ENCODE measurements at regions not wholly inside any gene's neighbourhood (a gene's known extent, or its start where the extent isn't known, plus 50 kb on each side); places are given as distances from the start of the nearest gene placed in this dataset.

DNA sequence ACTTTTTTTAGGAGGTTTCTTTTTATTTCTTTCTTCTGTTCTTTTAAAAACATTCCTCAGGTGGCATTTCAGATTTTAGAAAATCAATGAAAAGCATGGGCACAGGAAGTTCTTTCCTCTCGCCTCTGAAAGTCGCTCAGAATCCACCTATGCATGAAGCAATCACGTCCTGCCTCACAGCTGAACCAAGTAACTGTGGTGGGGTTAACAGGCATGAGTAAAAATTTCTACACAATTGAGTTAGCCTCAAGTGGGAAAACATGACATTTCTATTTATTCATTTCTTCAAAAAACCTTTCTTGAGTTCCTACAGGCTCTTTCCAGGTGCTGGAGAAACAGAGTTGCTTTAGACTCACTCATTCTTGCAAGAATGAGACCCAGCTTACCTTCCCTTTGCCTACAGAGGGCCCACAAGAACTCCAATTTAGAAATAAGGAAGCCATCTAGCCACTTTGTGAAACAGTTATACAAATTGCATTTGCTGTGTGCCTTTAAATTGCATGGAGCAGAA lies 508.9 kb upstream of the PKN2 start:
- H3K36me3 ChIP-seq (ENCODE audit: insufficient read depth, low read length): no peaks in the 10 kb centered on the region

DNA sequence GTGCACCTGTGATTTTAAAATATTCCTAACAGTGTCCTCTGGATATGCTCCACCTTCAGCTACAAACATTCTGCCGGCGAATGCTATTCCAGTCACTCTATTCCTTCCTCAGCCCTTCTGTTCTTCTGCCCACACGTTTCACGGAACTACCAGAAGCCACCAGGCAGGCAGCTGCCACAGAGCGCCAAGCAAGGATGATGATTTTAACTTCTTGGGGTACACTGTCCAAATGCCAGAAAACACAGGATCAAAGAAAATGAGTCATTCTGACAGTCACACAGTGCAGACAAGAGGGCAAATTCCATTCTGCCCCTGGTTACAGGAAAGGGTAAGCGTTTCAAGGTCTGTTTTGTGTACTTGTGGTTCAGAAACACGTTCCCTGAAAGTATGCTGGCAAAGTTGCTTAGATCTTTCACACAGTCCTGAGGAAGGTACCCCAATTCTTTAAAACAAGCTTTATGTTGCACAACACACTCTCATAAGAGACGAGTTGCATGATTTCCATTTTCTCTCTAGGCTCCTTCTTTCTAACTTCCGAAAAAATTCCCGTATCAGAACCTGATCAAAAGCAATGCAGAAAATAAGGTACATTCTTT lies 508.3 kb upstream of the PKN2 start:
- H3K4me1 Mint-ChIP-seq: no peaks in the 10 kb centered on the region
- H3K36me3 Mint-ChIP-seq: no peaks in the 10 kb centered on the region
- H3K36me3 ChIP-seq (ENCODE audit: insufficient read depth, low read length): no peaks in the 10 kb centered on the region
- H3K4me3 ChIP-seq (ENCODE audit: low read length): no peak overlapping the region
- no peaks in the 10 kb centered on the region for H3K4me1 ChIP-seq (ENCODE audit: insufficient read depth, low read length)
- POLR2A ChIA-PET: no interaction called here
- H3K27ac ChIP-seq (ENCODE audit: low read depth, low read length): no peak overlapping the region
- H3K9me3 Mint-ChIP-seq: peaks cover 0 to 2% (median 0%) of the 10 kb centered on the region in 5 donors
- no peak overlapping the region for H3K4me3 Mint-ChIP-seq
- H3K27me3 Mint-ChIP-seq: peaks cover 0 to 7% of the 10 kb centered on the region in 2 donors
- DNase-seq: no peak
- no peaks in the 10 kb centered on the region for H3K9me3 ChIP-seq (ENCODE audit: low read length)
- H3K27ac Mint-ChIP-seq: no peak overlapping the region
- CTCF ChIA-PET: interaction anchor here (1.2 kb wide), 1 partner anchor 9 kb away, joined by 4 read pairs; no protein-coding TSS in a partner anchor
- H3K27me3 ChIP-seq (ENCODE audit: insufficient read depth, low read length, poor library complexity, severe bottlenecking): no peaks in the 10 kb centered on the region

More for the DNA sequence above, 508.9 kb upstream of the PKN2 start:
- no peak overlapping the region for H3K4me3 ChIP-seq (ENCODE audit: low read length)
- H3K27ac Mint-ChIP-seq: no peak overlapping the region
- DNase-seq: no peak
- ChIA-PET CTCF (interaction anchor here (1.2 kb wide), 1 partner anchor 10 kb away, joined by 4 read pairs; no protein-coding TSS in a partner anchor), POLR2A (no interaction called here)
- H3K9me3 ChIP-seq (ENCODE audit: low read length): no peaks in the 10 kb centered on the region
- H3K27me3 ChIP-seq (ENCODE audit: insufficient read depth, low read length, poor library complexity, severe bottlenecking): no peaks in the 10 kb centered on the region
- H3K4me3 Mint-ChIP-seq: no peak overlapping the region
- H3K4me1 Mint-ChIP-seq: no peaks in the 10 kb centered on the region
- peaks cover 0 to 2% (median 0%) of the 10 kb centered on the region in 5 donors for H3K9me3 Mint-ChIP-seq
- H3K36me3 Mint-ChIP-seq: no peaks in the 10 kb centered on the region
- H3K27ac ChIP-seq (ENCODE audit: low read depth, low read length): no peak overlapping the region
- H3K27me3 Mint-ChIP-seq: peaks cover 0 to 7% of the 10 kb centered on the region in 2 donors
- no peaks in the 10 kb centered on the region for H3K4me1 ChIP-seq (ENCODE audit: insufficient read depth, low read length)

DNA sequence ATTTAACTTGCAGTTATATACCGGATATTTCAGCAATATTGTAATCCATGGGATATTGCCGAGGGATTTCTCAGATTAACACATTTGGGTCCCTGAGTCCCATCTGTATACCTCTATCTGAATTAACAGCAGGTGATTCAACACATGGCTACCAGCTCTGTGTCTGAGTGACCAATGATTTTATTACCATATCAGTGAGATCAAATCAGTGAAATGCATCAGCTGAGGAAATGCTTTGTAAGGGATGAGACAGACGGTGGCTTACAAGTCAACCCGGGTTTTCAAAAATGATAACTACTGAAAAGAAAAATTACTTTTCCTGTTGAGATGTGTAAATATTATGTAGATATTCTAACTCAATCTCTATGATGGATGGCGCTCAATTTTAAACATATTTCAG lies 504.1 kb upstream of the PKN2 start:
- Mint-ChIP-seq H3K27ac (no peak overlapping the region), H3K4me1 (no peaks in the 10 kb centered on the region), H3K27me3 (peaks cover 0 to 2% of the 10 kb centered on the region in 2 donors), H3K36me3 (no peaks in the 10 kb centered on the region), H3K4me3 (no peak overlapping the region), H3K9me3 (no peaks in the 10 kb centered on the region)
- no peaks in the 10 kb centered on the region for H3K27me3 ChIP-seq (ENCODE audit: insufficient read depth, low read length, poor library complexity, severe bottlenecking)
- H3K36me3 ChIP-seq (ENCODE audit: insufficient read depth, low read length): no peaks in the 10 kb centered on the region
- no peaks in the 10 kb centered on the region for H3K9me3 ChIP-seq (ENCODE audit: low read length)
- H3K4me3 ChIP-seq (ENCODE audit: low read length): no peak overlapping the region
- H3K27ac ChIP-seq (ENCODE audit: low read depth, low read length): no peak overlapping the region
- POLR2A ChIA-PET: no interaction called here
- CTCF ChIA-PET: interaction anchor here (0.9 kb wide), 1 partner anchor 417 kb away, joined by 3 read pairs; no protein-coding TSS in a partner anchor
- DNase-seq: no peak
- H3K4me1 ChIP-seq (ENCODE audit: insufficient read depth, low read length): no peaks in the 10 kb centered on the region

DNA sequence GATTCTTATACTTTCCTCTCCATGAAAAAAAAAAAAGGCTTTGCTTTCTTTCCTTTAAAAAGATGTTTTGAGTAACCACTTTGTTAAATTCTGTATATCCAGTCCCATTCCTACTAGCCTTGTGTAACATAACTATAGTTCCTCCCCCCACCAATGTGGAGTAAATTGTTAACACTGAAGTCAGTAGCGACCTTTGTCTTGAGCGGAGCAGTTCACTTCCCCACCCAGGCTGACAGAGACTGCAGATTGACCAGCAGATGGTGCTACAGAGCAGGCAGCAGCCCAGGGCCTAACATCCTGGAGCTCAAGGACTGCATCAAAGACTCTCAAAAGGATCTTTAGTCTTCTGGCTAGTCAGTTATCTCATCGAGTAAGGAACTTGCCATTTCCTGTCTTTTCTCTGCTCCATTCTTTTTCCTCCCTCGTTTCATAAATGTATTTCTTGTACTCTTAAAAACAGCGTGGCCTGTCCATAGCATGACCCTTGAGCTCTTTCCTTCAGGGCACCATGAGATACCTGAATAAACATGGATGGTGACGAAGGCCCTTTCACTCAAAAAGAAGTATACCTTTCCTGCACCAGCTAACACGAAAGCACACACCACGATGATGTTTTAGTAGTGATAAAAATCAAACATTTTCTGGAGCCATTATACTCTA lies 503.5 kb upstream of the PKN2 start:
- peak overlapping the region in 1 of 8 donors; percentile 24 for H3K27ac Mint-ChIP-seq
- peak in 4 of 5 donors; percentile 1 to 52 (median 16) for DNase-seq
- no peaks in the 10 kb centered on the region for H3K36me3 Mint-ChIP-seq
- no peak overlapping the region for H3K4me3 ChIP-seq (ENCODE audit: low read length)
- no peaks in the 10 kb centered on the region for H3K9me3 Mint-ChIP-seq
- no peaks in the 10 kb centered on the region for H3K9me3 ChIP-seq (ENCODE audit: low read length)
- ChIA-PET CTCF (interaction anchor here (0.6 to 0.9 kb wide), 3 partner anchors 11 to 416 kb away, joined by 3 to 4 read pairs (median 3); no protein-coding TSS in a partner anchor), POLR2A (no interaction called here)
- H3K4me1 ChIP-seq (ENCODE audit: insufficient read depth, low read length): no peaks in the 10 kb centered on the region
- no peak overlapping the region for H3K27ac ChIP-seq (ENCODE audit: low read depth, low read length)
- no peaks in the 10 kb centered on the region for H3K27me3 ChIP-seq (ENCODE audit: insufficient read depth, low read length, poor library complexity, severe bottlenecking)
- H3K36me3 ChIP-seq (ENCODE audit: insufficient read depth, low read length): no peaks in the 10 kb centered on the region
- no peaks in the 10 kb centered on the region for H3K4me1 Mint-ChIP-seq
- H3K4me3 Mint-ChIP-seq: no peak overlapping the region
- peaks cover 0 to 2% of the 10 kb centered on the region in 2 donors for H3K27me3 Mint-ChIP-seq

DNA sequence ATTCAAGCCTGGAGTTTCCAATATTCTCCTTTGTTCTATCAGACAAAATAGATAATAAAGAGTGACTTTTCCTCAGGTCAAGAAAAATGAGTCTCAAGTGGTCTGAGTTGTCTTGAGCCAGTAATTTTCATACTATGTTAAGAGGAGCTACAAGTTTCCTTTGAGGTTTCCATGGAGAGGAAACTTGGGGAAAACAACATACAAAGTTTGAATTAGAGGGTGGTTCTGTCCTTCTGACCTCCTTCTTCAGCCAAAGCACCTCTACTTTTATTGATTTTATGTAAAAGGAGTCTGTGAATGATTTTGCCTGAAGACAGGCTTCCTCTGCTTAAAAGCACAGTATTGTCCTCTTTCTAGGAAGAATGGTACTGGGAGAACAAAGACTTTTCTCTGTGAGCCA lies 497.2 kb upstream of the PKN2 start:
- no peaks in the 10 kb centered on the region for H3K4me1 ChIP-seq (ENCODE audit: insufficient read depth, low read length)
- no peak overlapping the region for H3K27ac Mint-ChIP-seq
- ChIA-PET POLR2A (no interaction called here), CTCF (no interaction called here)
- H3K4me3 Mint-ChIP-seq: no peak overlapping the region
- H3K9me3 Mint-ChIP-seq: no peaks in the 10 kb centered on the region
- no peaks in the 10 kb centered on the region for H3K36me3 ChIP-seq (ENCODE audit: insufficient read depth, low read length)
- no peak for DNase-seq
- H3K27me3 Mint-ChIP-seq: peaks cover 3 to 6% of the 10 kb centered on the region in 2 donors
- H3K36me3 Mint-ChIP-seq: no peaks in the 10 kb centered on the region
- no peaks in the 10 kb centered on the region for H3K4me1 Mint-ChIP-seq
- H3K27me3 ChIP-seq (ENCODE audit: insufficient read depth, low read length, poor library complexity, severe bottlenecking): no peaks in the 10 kb centered on the region
- no peak overlapping the region for H3K27ac ChIP-seq (ENCODE audit: low read depth, low read length)
- no peaks in the 10 kb centered on the region for H3K9me3 ChIP-seq (ENCODE audit: low read length)
- no peak overlapping the region for H3K4me3 ChIP-seq (ENCODE audit: low read length)

DNA sequence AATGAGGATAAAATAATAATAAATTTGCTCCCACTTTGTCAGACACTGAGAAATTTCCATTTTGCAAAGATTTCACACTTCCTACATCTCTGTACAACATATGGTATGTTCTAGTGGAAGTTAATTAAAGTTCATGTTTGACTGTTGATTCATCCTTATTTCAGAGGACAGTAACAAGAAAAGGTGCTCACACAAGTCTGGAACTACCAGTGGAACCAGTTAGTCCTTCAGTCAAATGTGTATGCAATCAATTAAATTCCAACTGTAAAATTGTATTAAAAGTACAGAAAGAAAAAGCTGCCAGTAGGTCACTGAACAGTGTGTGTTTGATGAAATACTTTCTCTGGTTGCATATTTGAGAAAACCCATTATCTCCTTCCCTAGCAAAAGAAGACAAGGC lies 496.0 kb upstream of the PKN2 start:
- Mint-ChIP-seq H3K27ac (no peak overlapping the region), H3K4me1 (no peaks in the 10 kb centered on the region), H3K9me3 (no peaks in the 10 kb centered on the region), H3K36me3 (no peaks in the 10 kb centered on the region), H3K27me3 (peaks cover 3 to 6% of the 10 kb centered on the region in 2 donors), H3K4me3 (no peak overlapping the region)
- Histone ChIP-seq H3K27ac (ENCODE audit: low read depth, low read length) (no peak overlapping the region), H3K4me1 (ENCODE audit: insufficient read depth, low read length) (no peaks in the 10 kb centered on the region), H3K36me3 (ENCODE audit: insufficient read depth, low read length) (no peaks in the 10 kb centered on the region), H3K27me3 (ENCODE audit: insufficient read depth, low read length, poor library complexity, severe bottlenecking) (no peaks in the 10 kb centered on the region), H3K4me3 (ENCODE audit: low read length) (no peak overlapping the region), H3K9me3 (ENCODE audit: low read length) (no peaks in the 10 kb centered on the region)
- ChIA-PET POLR2A (no interaction called here), CTCF (no interaction called here)
- DNase-seq: no peak

DNA sequence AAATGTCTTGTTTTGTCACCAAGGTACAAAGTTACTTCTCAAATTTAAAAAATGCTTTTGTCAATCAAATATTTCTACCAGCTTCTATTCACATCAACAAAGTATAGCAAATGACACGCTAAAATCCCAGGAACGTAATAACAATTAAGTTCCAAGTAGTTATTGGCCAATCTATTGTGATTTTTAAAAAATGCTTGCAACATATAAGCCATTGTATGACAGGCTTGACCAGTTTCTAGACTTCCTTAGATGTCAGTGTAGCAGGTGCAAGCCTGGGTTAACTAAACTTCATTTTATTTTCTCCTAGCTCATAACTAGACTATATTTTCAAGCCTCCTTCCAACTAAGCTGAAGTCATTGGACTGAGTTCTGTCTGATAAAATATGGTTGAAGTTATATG lies 494.5 kb upstream of the PKN2 start:
- Mint-ChIP-seq H3K36me3 (no peaks in the 10 kb centered on the region), H3K27me3 (peaks cover 3 to 4% of the 10 kb centered on the region in 2 donors), H3K4me3 (no peak overlapping the region), H3K4me1 (no peaks in the 10 kb centered on the region), H3K27ac (no peak overlapping the region), H3K9me3 (no peaks in the 10 kb centered on the region)
- ChIA-PET POLR2A (no interaction called here), CTCF (no interaction called here)
- H3K27ac ChIP-seq (ENCODE audit: low read depth, low read length): no peak overlapping the region
- H3K4me1 ChIP-seq (ENCODE audit: insufficient read depth, low read length): no peaks in the 10 kb centered on the region
- no peak for DNase-seq
- no peaks in the 10 kb centered on the region for H3K27me3 ChIP-seq (ENCODE audit: insufficient read depth, low read length, poor library complexity, severe bottlenecking)
- H3K4me3 ChIP-seq (ENCODE audit: low read length): no peak overlapping the region
- H3K9me3 ChIP-seq (ENCODE audit: low read length): no peaks in the 10 kb centered on the region
- H3K36me3 ChIP-seq (ENCODE audit: insufficient read depth, low read length): no peaks in the 10 kb centered on the region

DNA sequence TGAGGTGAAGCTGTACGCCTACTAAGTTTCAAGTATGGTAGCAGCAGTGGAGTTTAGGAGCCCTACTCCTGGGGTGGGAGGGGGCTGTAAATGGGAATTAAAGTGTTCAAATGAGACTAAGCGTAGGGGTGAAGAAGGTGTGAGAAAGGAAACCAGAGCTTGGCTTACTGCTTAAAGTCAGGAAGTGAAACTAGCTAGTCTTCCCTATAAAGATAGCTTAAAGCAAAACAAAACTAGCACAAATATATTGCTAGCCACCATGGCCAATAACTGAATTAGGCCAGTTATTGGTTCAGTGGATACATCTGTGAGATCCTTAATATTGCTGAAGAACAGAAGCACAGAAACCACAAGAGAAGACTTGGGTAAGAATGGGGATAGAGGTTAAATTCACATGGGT lies 492.2 kb upstream of the PKN2 start:
- no peak overlapping the region for H3K4me3 ChIP-seq (ENCODE audit: low read length)
- H3K4me1 Mint-ChIP-seq: no peaks in the 10 kb centered on the region
- no peak overlapping the region for H3K27ac Mint-ChIP-seq
- H3K27me3 Mint-ChIP-seq: peaks cover 0 to 2% of the 10 kb centered on the region in 2 donors
- no peaks in the 10 kb centered on the region for H3K4me1 ChIP-seq (ENCODE audit: insufficient read depth, low read length)
- H3K4me3 Mint-ChIP-seq: no peak overlapping the region
- ChIA-PET POLR2A (no interaction called here), CTCF (interaction anchor here (1.5 kb wide), 1 partner anchor 11 kb away, joined by 4 read pairs; no protein-coding TSS in a partner anchor)
- H3K9me3 Mint-ChIP-seq: no peaks in the 10 kb centered on the region
- no peaks in the 10 kb centered on the region for H3K9me3 ChIP-seq (ENCODE audit: low read length)
- H3K27me3 ChIP-seq (ENCODE audit: insufficient read depth, low read length, poor library complexity, severe bottlenecking): no peaks in the 10 kb centered on the region
- no peak for DNase-seq
- H3K36me3 ChIP-seq (ENCODE audit: insufficient read depth, low read length): no peaks in the 10 kb centered on the region
- no peaks in the 10 kb centered on the region for H3K36me3 Mint-ChIP-seq
- no peak overlapping the region for H3K27ac ChIP-seq (ENCODE audit: low read depth, low read length)

Measured in CD8-positive, alpha-beta memory T cell (primary cell).